ENCODE measurements at regions not wholly inside any gene's neighbourhood (a gene's known extent, or its start where the extent isn't known, plus 50 kb on each side); places are given as distances from the start of the nearest gene placed in this dataset.

DNA sequence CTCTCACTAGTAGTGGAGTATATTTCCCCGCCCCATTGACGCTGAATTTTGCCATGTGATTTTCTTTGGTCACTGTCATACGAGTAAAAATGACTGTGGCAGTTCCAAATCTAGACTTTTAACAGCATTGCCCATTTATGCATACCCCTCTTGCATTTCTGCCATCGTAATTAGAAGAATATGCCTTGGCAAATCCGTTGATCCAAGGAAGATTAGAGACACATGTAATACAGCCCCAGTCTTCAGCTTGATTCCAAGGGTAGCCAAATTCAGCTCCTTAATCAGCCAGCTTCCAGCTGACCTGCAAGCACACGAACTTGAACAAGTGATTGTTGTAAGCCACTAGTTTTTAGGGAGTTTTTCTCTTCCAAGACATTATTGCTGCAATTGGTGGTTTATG lies 290.3 kb upstream of the ADAMTS5 start:
- no peak for TF ChIP-seq GATA1 (IDR thresholded peaks at IDR 0.05; ENCODE audit: low read depth, low read length)
- no peak for TF ChIP-seq POLR2A (IDR thresholded peaks at IDR 0.05; ENCODE audit: low read length)
- no peak for DNase-seq

GRCh38 chr21:27251752-27252151 lies 284.9 kb upstream of the ADAMTS5 start:
- no peak for TF ChIP-seq GATA1 (IDR thresholded peaks at IDR 0.05; ENCODE audit: low read depth, low read length)
- TF ChIP-seq POLR2A (IDR thresholded peaks at IDR 0.05; ENCODE audit: low read length) = no peak
- no peak for DNase-seq

DNA sequence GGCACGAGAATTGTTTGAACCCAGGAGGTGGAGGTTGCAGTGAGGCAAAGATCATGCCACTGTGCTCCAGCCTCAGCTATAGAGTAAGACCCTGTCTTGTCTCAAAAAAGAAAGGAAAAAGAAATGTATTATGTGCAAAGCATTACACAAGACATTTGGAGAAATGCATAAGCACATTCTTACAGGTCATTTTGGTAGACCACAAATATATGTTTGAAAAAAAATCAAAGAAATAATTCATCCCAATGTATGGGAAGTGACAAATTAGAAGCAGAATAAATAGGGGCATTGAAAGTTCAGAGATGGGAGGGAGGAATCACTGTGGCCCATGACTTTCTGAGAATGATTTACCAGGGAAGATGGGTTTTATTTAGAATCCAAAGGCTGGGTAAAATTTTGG lies 283.5 kb upstream of the ADAMTS5 start:
- no peak for TF ChIP-seq GATA1 (IDR thresholded peaks at IDR 0.05; ENCODE audit: low read depth, low read length)
- TF ChIP-seq POLR2A (IDR thresholded peaks at IDR 0.05; ENCODE audit: low read length) = no peak

DNA sequence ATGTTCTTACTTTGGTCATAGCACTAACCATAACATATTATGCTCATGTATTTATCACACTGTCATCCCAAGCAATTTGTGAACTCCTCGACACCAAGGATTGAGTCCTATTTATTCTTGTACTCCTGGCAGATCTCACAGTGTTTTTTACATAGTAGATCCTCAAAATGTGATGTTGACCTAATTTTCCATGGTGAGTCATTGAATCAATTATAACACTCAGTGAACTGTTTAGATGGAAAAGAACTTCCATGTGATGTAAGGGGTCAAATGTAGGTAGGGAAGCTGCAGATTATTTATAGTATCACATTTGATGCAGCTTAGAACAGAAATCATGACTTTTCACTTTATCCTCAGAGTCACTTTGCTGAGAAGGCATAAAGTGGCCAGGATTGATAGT lies 281.9 kb upstream of the ADAMTS5 start:
- no peak for DNase-seq
- TF ChIP-seq GATA1 (IDR thresholded peaks at IDR 0.05; ENCODE audit: low read depth, low read length) (no peak), POLR2A (IDR thresholded peaks at IDR 0.05; ENCODE audit: low read length) (no peak)

More for the DNA sequence above, 283.5 kb upstream of the ADAMTS5 start:
- no peak for DNase-seq

GRCh38 chr21:27246741-27247140 lies 279.9 kb upstream of the ADAMTS5 start:
- TF ChIP-seq GATA1 (IDR thresholded peaks at IDR 0.05; ENCODE audit: low read depth, low read length) = no peak
- DNase-seq = no peak

DNA sequence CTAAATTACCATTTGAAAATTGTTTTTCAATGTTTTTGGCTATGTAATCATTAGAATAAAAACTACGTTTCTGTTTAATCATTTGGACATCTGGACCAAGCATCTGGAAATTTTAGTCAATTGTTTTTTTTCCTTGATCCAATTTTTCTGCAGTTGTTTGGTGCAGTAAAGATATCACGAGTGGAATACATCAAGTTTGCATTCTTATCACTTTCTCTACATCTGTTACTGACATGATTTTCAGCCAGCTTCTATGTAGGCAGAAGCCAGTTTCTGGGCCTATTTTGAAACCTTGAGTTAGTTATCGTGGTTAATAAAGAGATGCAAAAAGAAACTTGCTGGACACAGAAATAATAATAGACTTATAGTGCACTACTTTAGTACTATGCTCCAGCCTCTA lies 277.9 kb upstream of the ADAMTS5 start:
- TF ChIP-seq GATA1 (IDR thresholded peaks at IDR 0.05; ENCODE audit: low read depth, low read length) (no peak), POLR2A (IDR thresholded peaks at IDR 0.05; ENCODE audit: low read length) (no peak)
- no peak for DNase-seq

- DNase-seq = no peak
- TF ChIP-seq GATA1 (IDR thresholded peaks at IDR 0.05; ENCODE audit: low read depth, low read length) (no peak), POLR2A (IDR thresholded peaks at IDR 0.05; ENCODE audit: low read length) (no peak)
These were observed 277.5 kb upstream of the ADAMTS5 start for GRCh38 chr21:27244352-27244751.

DNA sequence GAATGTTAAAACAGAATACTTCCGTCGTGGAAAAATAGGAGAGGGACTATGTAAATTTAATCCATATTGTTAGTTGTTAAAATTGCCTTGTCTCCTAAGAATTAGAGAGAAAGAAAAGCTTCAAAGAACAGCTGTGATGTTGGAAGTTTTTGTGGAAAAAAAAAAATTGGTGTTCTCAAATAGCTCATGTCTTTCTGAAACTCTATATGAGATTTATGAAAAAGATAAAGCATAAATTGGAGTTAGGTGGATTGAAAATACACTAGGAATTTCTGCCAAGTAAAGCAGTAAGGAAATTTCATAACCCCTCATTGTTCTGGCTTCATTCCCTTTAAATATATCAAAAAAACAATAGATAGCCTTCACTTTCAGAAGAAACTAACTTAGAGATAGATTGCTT lies 274.0 kb upstream of the ADAMTS5 start:
- no peak for DNase-seq
- TF ChIP-seq POLR2A (IDR thresholded peaks at IDR 0.05; ENCODE audit: low read length) (no peak), GATA1 (IDR thresholded peaks at IDR 0.05; ENCODE audit: low read depth, low read length) (no peak)

DNA sequence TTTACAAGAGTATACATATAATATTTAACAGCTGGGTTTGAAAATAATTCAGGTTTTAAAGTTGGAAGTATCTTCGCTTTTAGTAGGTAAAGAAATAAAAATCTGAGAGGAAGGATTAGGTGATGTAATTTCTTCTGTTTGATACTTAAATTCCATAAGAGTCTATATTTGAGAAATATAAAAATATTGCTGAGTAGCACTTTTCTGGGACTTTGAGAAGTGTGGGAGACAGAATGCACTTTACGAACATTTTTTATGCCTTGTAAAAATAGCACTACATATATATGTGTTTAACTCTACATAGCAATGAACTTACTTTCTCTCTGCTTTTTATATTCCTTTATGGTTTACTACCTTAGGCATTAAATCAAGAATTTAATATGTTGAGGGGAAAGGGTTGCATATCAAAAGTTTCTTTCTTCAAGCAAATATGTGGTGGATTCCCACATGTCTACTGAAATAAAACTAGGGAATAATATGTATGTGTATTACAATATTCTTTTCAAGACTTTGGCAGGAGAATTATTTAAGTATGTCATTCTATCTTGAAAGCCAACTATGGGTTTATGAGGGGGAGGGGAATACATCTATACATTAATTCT lies 266.7 kb upstream of the ADAMTS5 start:
- TF ChIP-seq POLR2A (IDR thresholded peaks at IDR 0.05; ENCODE audit: low read length) (no peak), GATA1 (IDR thresholded peaks at IDR 0.05; ENCODE audit: low read depth, low read length) (no peak)
- DNase-seq = no peak

GRCh38 chr21:27225940-27226339 lies 259.1 kb upstream of the ADAMTS5 start:
- no peak for DNase-seq
- TF ChIP-seq POLR2A (IDR thresholded peaks at IDR 0.05; ENCODE audit: low read length) (no peak), GATA1 (IDR thresholded peaks at IDR 0.05; ENCODE audit: low read depth, low read length) (no peak)

DNA sequence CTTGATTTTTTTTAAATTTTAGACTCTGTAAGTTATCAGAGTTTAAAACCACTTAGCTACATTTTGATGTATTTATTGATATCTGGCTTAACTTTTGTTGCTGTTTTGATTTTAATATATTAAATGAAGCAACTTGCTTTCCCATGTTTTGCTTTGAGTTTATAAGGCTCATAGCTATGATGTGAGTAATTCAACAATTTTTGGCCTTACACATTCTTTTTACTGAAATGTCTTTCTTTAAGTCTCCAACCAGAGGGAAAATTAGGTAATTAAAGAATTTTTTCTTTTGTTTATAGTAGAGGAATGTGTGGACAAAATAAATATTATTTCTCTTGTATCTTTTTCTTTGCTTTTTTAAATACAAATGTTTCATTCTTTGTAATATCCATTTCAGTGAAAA lies 258.3 kb upstream of the ADAMTS5 start:
- no peak for DNase-seq

DNA sequence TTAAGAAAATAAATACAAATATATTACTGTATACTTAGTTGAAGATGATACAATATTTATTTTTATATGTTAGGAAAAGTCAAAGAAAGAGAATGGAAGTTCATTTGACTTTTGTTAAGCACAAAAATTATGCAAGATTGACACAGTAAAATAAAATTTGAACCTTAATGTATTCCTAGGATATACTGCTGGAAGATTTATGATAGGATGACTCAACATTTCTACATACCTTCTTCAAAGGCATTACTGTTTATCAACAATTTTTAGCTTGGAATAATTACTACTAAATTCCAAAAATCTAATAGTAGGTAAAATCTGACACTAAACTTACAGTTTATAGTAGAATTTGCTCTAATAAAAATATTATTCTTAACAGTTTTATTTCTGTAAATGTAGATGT lies 257.3 kb upstream of the ADAMTS5 start:
- DNase-seq = no peak
- TF ChIP-seq POLR2A (IDR thresholded peaks at IDR 0.05; ENCODE audit: low read length) (no peak), GATA1 (IDR thresholded peaks at IDR 0.05; ENCODE audit: low read depth, low read length) (no peak)

More for the DNA sequence above, 258.3 kb upstream of the ADAMTS5 start:
- TF ChIP-seq GATA1 (IDR thresholded peaks at IDR 0.05; ENCODE audit: low read depth, low read length) = no peak

- TF ChIP-seq GATA1 (IDR thresholded peaks at IDR 0.05; ENCODE audit: low read depth, low read length) (no peak), POLR2A (IDR thresholded peaks at IDR 0.05; ENCODE audit: low read length) (no peak)
- no peak for DNase-seq
These were observed 254.2 kb upstream of the ADAMTS5 start for GRCh38 chr21:27221077-27221476.

GRCh38 chr21:27220416-27220815 lies 253.5 kb upstream of the ADAMTS5 start:
- no peak for TF ChIP-seq POLR2A (IDR thresholded peaks at IDR 0.05; ENCODE audit: low read length)
- TF ChIP-seq GATA1 (IDR thresholded peaks at IDR 0.05; ENCODE audit: low read depth, low read length) = no peak
- no peak for DNase-seq

GRCh38 chr21:27219068-27219467 lies 252.2 kb upstream of the ADAMTS5 start:
- DNase-seq = no peak
- TF ChIP-seq POLR2A (IDR thresholded peaks at IDR 0.05; ENCODE audit: low read length) (no peak), GATA1 (IDR thresholded peaks at IDR 0.05; ENCODE audit: low read depth, low read length) (no peak)

DNA sequence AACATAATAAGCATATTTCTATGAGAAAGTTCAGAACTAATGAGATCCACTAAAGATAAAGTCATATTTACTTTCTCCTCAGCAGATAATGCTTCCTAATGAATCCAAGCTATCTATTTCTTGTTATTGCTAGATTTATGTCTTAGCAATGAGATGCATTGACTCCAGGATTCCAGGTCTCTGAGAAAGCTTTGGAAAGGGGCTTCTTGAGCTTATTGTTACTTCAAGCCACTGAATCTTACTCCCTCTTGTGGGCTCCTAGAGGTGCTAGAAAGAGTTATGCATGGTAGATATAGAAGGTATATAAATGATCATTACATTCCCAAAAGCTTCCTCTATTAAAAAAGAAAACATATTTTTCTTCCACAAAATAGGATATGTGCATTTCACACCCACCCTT lies 246.4 kb upstream of the ADAMTS5 start:
- TF ChIP-seq GATA1 (IDR thresholded peaks at IDR 0.05; ENCODE audit: low read depth, low read length) (no peak), POLR2A (IDR thresholded peaks at IDR 0.05; ENCODE audit: low read length) (no peak)
- no peak for DNase-seq
